ENCODE measurements at regions not wholly inside any gene's neighbourhood (a gene's known extent, or its start where the extent isn't known, plus 50 kb on each side); places are given as distances from the start of the nearest gene placed in this dataset.

DNA sequence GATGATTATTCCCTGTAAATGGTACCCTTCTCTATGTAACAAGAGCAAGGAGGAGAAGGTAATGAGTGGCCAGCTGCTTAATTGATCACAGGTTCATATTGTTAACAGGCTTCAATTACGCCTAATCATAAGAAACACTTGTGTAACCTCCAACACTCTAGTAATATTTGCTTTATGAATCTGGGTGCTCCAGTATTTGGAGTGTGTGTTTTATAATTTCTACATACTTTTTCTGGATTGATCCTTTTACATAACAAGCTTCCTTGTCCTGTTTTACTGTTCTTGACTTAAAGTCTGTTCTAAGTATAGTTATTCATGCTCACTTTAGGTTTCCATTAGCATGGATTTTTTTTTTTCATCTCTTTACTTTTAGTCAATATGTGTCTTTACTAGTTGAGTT, 984.2 kb downstream of the AMY1C start:
- DNase-seq: no peak

DNA sequence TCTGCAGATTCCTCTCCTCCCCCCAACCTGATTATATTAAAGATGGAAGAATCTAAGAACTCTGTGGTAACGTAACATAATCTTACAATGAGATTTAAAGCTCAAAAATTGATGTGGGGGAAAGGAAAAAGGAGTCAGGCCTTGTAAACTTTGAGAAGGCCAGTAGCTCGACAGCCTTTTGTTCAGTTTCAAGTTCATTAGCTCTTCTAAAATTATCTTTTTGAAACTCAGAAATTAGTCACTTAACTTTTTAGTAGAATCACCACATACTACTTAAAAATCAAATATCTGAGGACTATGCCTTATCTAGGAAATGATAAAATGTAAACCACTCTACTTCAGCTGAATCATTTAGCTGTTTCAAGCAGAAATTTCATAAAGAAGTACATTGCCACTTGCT, 996.2 kb downstream of the AMY1C start:
- no peak for DNase-seq

GRCh38 chr1:104746994-104747393, 997.3 kb downstream of the AMY1C start:
- no peak for DNase-seq

- DNase-seq: no peak
These were observed 1010.3 kb downstream of the AMY1C start for GRCh38 chr1:104760017-104760416.

DNA sequence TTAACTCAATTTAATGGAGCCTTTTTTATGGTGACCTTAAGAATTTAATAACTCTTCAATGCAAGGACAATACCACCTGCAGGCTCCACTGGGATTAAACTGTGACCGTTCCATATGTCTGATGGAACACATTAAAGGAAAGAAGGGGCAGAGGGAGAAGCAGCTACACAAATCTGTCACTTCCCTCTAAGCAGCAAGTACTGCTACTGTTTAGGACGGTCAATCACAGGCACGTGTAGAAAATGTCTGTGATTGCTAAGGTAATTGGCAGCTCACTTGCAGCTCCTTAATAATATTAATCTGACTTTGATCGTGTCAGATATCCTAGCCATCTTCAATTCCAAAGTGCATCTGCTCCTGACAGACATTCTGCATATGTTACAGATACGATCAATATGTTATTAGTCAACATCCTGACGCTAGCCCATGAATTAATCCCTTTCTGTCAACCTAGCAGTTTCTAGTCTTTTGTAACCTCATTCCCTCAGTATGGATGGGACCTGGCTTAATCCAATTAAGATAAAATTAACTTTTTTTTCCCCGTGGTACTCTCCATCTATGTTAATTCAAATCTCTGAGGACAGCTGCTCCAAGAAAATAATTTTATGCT, 1012.4 kb downstream of the AMY1C start:
- no peak for DNase-seq

DNA sequence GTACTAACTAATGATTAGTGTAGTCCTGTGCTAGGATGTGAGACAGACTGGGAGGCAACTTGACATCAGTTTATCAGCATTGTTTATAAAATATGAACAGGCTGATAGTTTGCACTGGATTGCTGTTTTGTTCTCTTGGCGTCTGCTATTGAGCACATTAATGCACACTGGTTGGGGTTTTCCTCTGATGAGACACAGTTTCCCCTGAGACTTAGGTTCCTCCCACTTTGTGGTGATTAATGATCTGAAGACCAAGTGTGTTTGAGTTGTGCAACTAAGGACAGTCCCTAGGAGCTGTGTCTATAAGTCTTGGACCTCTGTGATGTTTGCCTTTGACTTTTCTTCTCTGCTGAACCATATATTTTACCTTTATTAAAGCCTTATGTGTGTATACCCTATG, 1015.4 kb downstream of the AMY1C start:
- DNase-seq: no peak

GRCh38 chr1:104768466-104768865, 1018.8 kb downstream of the AMY1C start:
- no peak for DNase-seq

- DNase-seq: no peak
These were observed 1030.9 kb downstream of the AMY1C start for GRCh38 chr1:104780470-104781078.

DNA sequence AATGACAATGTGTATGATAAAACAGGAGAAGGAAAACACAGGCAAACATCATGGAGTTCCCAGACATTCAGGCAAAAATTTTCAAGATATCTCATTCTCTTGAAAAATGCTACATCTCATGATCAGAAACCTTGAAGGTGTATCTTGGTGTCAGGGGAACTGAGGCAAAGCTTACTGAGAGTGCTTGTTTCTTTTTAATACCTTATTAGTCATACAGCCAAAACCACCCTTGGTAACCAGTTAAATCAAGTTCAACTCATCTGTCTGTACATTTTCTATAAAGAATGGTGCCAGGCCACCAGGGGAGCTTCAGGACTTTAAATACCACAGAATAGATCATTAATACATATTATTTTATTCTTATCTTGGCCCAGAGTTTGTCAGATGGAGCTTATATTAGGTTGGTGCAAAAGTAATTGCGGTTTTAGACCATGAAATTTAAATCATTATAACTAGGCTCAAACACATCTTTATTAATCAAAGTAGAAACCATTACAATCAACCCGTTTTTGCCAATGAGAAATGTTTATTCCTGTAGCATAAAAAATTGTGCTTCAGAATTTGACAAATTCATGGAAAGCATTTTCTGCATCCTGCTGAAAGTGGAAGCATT, 1036.0 kb downstream of the AMY1C start:
- DNase-seq: no peak

GRCh38 chr1:104787866-104788510, 1038.3 kb downstream of the AMY1C start:
- DNase-seq: no peak

DNA sequence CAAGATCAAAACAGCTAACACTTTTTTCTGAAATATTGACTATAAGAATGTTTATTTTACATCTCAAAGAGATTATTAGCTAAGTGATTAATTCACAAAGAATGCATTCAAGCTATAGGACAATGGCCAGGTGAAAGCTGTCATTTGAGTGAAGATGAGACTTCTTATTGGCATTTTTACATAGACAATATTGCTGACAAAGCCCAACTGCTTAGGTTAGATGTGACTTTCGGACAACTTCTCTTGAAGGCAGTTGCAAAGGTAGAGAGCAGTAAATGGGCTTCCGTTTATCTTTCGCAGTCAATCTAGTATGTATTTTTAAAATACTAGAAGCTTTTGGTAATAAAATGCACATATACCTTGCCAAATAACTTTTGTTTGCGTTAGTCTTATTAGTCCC, 1041.3 kb downstream of the AMY1C start:
- no peak for DNase-seq

- DNase-seq: no peak
These were observed 1044.3 kb downstream of the AMY1C start for GRCh38 chr1:104794035-104794434.

DNA sequence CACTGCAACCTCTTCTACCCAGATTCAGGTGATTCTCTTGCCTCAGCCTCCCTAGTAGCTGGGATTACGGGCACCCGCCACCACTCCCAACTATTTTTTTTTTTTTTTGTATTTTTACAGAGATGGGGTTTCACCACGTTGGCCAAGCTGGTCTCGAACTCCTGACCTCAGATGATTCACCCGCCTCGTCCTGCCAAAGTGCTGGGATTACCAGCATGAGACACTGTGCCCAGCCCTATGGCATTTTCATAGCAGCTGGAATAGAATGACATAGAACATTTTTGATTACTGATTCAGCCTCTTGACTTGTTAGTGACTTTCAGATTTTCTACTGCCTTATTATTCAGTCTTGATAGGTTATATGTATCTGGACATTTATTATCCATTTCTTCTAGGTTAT, 1046.2 kb downstream of the AMY1C start:
- no peak for DNase-seq

DNA sequence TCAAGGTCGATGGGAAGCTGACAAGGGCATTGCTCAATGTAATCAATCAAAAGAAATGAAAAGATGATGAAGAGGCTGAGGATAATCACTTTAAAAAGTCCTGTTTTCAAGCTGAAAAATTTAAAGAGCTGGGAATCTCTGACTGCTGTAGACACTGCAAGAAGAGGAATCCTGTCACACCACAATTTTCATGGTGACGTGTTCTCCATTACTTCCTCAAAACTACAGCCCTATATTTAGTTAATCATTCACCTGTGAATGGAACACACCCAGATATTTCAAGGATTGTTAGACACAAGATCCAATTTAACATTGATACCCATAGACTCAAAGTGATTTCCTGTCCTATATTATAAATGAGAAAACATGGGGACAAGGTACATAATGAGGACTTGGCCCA, 1048.3 kb downstream of the AMY1C start:
- no peak for DNase-seq

DNA sequence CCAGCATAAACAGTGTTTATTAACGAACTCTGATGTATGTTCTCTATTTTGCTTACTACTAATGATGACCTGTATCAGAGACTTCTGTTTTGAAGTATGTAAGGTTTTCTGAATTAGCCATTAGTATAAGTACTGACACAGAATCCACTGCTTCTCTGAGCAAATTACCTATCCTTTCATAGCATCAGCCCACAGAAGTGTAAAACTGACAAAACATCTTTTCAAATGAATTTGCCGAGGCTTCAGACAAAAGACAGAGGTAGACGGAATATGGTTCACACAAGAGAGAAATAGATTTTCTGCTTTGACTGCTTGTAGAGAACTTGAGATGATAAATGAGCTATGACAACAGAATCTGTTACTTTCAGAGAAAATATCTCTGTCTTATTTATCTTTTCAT, 1051.6 kb downstream of the AMY1C start:
- DNase-seq: no peak

DNA sequence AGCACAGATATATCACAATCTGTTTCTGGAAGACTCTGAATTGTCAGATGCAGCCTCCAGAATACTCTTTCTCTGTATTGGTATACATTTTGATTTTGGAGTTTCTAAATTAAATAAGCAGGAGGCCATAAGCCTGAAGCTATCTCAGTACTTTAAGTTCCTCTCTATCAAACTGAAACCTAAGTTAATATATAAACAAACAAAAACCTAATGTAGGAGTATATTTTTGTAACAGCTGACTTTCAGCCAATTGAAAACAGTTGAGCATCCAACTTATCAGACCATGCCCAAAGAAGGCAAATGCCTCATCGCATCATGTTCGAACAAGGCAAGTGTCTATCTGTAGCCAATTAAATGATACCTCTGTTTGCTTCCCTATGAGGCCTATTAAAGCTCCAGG, 1054.4 kb downstream of the AMY1C start:
- no peak for DNase-seq

GRCh38 chr1:104807590-104807989, 1057.9 kb downstream of the AMY1C start:
- DNase-seq: no peak

DNA sequence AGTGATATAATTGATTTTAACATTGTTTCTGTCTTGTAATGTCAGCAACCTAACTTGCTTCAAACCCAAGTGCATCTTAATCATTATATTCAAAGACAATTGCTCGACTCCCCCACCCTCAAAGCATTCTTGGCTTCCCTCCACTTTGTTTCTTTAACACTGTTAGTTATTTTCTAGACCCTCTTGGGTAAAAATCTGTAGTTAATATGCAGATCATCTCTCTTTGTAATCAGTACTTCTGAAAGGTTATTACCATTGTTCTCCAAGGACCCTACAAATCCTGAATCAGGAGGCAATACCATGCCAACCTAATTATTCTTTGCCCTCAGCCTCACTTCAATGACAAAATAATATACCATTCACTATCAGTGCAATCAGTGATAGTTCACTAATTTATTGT, 1075.7 kb downstream of the AMY1C start:
- no peak for DNase-seq

GRCh38 chr1:104830534-104830933, 1080.8 kb downstream of the AMY1C start:
- DNase-seq: no peak

- no peak for DNase-seq
These were observed 1102.5 kb downstream of the AMY1C start for GRCh38 chr1:104852151-104852550.

GRCh38 chr1:104853276-104853675, 1103.6 kb downstream of the AMY1C start:
- DNase-seq: no peak

DNA sequence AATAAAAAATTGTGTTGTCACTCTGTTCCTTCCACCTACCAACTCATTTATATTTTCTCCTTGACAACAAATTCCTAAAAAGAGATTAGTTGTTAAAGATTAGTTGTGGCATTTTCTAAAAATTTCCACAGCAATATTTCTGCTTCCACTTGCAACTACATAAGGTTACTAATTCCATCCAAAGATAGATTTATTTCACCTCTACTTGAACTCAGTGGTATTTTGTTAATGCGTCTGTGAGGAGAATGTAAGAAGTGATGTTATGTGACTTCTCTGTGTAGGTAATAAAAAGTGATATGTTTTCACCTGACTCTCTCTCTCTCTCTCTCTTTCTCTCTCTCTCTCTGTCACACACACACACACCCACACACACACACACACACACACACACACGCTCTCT, 1104.8 kb downstream of the AMY1C start:
- DNase-seq: no peak

DNA sequence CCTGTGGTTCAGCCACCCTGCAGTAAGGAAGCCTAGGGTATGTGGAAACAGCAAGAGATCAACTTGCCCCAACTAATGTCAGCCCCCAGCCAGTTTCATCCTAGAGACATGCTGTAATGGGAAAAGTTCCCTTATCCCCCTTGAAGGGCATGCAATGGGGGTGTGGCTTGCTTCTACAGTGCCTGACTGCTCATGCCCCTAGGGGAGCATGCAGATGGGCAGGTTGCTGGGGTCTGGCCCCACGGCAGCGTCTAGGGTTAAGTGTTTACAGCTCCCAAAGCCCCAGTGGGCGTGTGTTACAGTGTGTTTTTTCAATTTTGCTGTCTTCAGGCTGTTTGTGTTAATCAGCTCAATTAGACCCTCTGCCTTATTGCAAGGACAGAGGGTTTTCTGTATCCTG, 1105.9 kb downstream of the AMY1C start:
- DNase-seq: no peak

DNA sequence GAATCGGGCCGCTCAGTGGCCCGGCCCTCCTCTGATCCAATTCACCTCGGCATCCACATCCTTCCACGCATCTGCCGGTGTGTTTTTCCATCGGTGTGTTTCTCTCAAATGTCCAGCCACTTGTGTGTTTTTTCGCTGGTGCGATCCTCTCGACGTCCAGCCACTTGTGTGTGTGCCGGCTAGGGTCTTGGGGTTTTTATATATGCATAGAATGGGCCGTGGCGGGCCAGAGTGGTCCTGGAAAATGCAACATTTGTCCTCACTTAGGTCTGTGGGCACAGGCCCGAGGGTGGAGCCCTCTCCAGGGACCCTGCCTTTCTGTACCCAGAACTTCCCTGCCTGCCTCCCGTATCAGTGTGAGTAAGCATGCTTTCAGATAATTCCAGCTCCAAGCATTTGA, 1106.4 kb downstream of the AMY1C start:
- no peak for DNase-seq
